OCI-M1 (cell line): ENCODE measurements at regions not wholly inside any gene's neighbourhood (a gene's known extent, or its start where the extent isn't known, plus 50 kb on each side); places are given as distances from the start of the nearest gene placed in this dataset.

Experiments used
- DNase-seq: peaks from one replicate; lab custom pipeline; 2025; lab: John Stamatoyannopoulos, UW

DNA sequence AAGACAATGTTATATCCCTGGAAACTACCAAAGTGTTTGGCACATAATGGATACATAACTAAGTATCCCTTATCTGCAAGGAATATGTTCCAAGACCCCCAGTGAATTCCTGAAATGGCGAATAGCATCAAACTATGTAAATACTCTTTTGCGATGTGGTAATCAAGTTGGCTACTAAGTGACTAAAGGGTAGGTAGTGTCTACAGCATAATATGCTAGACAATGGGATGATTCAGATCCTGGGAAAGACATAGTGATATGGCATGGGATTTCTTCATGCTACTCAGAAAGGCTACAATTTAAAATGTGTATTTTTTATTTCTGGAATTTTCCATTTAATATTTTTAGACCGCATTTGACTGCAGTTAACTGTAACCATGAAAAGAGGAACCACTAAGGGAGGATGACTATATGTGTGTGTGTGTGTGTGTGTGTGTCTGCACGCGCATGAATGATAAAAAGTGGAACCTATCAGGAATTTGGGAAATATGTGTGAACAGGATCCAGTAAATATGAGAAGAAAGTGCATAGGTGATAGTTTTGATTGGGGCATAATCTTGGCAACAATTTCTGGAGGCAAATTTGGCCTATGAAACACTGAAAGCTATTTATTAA is 1899.9 kb downstream of the NCAM2 start:
- peak; percentile 30 for DNase-seq

DNA sequence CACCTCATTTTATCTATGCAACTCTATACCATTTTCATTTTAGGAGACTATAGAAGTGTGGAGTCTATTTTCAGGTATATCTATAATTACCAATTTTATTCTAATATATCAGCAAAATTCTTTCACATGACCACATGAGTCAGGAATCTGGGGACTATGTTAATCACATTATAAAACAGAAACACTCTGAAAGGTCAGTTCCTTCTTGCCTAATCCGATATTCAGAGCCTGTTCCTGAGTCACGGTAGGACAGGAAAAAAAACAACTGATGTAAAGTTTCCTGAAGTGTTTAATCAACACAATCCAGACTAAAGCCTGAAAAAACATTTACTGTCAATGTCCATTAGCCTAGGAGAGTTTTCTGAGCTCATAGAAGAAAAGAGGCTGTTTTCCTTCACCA is 1902.3 kb downstream of the NCAM2 start:
- DNase-seq = no peak

DNA sequence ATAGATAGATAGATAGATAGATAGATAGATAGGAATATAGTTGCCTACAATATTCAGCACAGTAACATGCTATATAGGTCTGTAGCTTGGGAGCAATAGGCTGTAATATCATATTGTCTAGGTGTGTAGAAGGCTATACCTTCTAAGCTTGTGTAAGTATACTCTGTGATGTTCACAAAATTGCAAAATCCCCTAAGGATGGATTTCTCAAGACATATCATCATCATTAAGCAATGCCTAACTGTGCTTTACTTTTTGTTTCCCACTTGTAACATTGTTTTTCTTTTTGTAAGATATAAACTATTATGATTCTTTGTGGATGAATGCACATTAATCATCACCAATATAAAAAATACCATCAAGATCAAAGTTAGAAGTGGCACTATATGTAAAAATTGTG is 1905.6 kb downstream of the NCAM2 start:
- DNase-seq = no peak

DNA sequence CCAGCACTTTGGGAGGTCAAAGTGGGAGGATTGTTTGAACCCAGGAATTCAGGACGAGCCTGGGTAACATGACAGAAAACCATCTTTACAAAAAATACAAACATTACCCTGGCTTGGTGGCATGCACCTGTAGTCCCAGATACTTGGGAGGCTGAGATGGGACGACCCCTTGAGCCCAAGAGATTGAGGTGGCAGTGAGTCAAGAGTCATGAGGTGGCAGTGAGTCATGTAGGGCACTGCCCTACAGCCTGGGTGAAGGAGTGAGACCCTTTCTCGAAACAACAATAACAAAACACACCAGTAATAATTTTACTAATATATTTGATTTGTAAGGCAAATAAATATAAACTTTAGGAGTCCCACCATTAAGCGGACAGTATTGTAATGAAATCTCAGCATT is 1906.2 kb downstream of the NCAM2 start:
- no peak for DNase-seq

DNA sequence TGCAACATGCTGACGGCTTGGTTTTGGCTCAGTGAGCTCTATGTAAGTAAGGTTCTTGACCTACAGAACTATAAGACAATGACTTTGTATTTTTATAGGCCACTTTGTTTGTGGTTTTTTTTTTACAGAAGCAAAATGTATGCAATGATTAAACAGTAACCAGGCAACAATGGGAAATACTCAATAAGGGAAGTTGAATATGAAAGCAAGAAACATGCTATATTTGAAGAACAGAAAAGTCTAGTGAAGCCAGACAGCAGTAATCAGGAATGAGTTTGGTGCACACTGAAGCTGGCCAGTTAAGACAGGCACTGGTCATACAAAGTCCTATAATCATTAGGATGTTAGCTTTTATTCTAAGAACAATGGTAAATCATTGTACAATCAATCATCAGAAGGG is 1926.8 kb downstream of the NCAM2 start:
- DNase-seq = peak; percentile 27

- no peak for DNase-seq
Measured at GRCh38 chr21:22927469-22927868, 1929.3 kb downstream of the NCAM2 start.

DNA sequence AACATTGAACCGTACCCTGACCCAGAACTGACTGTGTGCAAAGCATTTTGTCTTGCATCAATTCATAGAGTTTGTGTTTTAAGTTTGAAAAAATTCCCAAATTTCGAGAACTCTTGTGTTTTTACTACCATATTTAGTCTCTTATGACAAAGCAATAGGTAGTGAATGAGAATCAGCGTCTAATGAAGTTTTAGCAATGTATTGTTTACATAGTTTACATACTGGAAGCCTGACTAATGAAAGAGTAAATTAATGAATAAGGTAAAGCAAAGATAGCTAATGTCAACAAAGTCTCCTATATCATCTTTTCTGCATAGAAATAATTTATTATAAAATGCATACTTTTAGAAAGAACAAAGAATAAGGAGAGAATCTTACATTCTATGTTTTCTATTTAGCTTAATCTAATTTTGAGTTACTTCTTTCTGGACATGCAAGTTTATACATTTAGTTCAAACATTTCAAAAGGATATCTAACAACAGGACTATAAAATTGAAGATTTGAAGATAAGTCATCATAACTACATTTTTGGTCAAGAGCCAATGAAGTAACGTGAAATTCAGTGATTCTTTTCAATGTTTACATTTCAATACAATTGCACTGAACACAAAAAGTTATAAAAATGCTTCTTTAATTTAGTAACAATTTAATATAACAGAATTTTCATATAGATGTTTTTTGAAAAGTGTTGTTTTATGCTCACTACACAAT is 1943.7 kb downstream of the NCAM2 start:
- DNase-seq = no peak

- no peak for DNase-seq
Measured at GRCh38 chr21:22955559-22955958, 1957.3 kb downstream of the NCAM2 start.

- DNase-seq = no peak
Measured at GRCh38 chr21:22961258-22961657, 1963.0 kb downstream of the NCAM2 start.

GRCh38 chr21:22965455-22966135 is 1967.4 kb downstream of the NCAM2 start:
- DNase-seq = no peak

GRCh38 chr21:22981819-22982218 is 1983.6 kb downstream of the NCAM2 start:
- no peak for DNase-seq

- no peak for DNase-seq
Measured at GRCh38 chr21:22993144-22993543, 1994.9 kb downstream of the NCAM2 start.

GRCh38 chr21:22993822-22994574 is 1995.8 kb downstream of the NCAM2 start:
- DNase-seq = peak; percentile 71

DNA sequence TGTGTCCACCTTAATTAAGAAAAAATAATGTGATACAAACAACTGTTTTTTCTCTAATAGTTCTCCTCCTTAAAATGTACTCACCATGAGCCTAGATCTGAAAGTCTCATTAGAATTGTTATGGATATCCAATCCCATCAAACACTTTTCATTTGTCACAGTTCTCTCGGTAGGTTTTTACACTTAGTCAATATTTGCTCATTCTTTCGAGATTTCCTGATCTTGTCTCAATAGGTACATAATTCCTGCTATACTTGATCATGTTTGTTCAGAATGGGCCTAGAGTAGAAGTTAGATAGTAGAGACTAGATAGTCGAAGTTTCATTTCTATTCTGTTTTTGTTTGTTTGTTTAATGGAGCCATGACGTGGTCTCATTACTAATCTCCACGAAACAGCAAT is 2005.7 kb downstream of the NCAM2 start:
- DNase-seq = no peak

GRCh38 chr21:23008601-23009202 is 2010.5 kb downstream of the NCAM2 start:
- no peak for DNase-seq

- no peak for DNase-seq
Measured at GRCh38 chr21:23009360-23009759, 2011.2 kb downstream of the NCAM2 start.

- DNase-seq = no peak
Measured at GRCh38 chr21:23014021-23014420, 2015.8 kb downstream of the NCAM2 start.

DNA sequence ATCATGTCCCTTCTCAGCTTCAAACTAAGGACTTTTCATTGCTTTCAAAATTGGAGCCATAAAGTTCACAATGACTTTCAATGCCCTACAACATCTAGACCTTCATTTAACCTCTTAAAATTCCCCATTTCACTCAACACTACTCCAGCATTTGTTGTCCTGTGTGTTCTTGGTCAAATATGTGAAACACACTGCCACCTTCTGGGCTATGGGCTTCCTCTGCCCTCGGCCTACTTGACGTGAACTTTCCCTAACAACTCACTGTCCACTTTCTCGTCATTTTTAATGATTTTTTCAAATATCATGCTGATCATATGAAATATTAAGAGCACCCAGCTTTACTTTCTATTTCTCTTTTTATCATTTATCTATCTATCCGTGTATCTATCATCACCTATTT is 2018.4 kb downstream of the NCAM2 start:
- DNase-seq = peak; percentile 61

DNA sequence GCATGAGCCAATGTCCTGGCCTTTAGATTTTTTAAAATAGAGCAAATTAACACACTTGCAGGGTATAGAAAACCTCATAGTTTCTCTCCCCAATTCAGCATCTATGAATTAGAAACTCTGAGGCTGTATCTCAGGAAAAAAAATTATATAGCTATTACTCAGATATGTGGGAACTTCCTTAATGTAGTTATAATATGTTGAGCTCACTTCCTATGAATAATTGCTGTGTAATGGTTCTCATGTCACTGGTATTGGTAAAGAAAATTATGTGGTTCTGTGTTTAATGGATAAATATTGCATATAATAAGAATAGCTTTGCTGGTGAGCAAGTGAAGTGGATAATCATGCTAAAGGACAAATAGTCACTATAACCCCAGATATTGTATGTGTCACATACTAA is 2019.8 kb downstream of the NCAM2 start:
- DNase-seq = no peak

DNA sequence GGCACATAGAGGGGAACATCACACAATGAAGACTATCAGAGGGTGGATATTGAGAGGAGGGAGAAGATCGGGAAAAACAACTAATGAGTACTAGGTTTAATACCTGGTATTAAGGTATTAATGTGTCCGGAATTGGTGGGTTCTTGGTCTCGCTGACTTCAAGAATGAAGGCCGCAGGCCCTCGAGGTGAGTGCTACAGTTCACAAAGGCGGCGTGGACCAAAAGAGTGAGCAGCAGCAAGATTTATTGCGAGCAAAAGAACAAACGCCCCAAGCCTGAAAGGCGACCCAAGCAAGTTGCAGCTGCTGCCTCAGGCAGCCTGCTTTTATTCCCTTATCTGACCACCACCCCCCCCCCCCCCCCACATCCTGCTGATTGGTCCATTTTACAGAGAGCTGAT is 2022.8 kb downstream of the NCAM2 start:
- DNase-seq = no peak

DNA sequence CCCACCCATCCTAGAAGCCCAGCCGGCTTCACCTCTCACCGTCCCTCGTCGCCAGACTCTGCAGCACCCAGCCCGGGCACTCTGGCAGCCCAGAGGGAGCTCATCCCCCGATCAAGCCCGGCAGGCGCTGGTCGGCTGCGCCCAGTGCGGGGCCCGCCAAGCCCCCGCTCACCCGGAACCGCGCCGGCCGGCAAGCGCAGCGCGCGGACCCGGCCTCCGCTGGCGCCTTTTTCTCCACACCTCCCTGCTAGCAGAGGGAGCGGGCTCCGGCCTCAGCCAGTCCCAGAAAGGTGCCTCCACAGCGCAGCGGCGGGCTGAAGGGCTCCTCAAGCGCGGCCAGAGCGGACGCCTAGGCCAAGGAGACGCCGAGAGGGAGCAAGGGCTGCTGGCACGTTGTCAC is 2023.3 kb downstream of the NCAM2 start:
- DNase-seq = no peak

- no peak for DNase-seq
Measured at GRCh38 chr21:23026878-23027277, 2028.7 kb downstream of the NCAM2 start.
